Fibroblast of mammary gland (primary cell): ENCODE measurements at regions not wholly inside any gene's neighbourhood (a gene's known extent, or its start where the extent isn't known, plus 50 kb on each side); places are given as distances from the start of the nearest gene placed in this dataset.

Experiments
- DNase-seq: peaks from one replicate; pipeline ENCODE4 v3.0.0-alpha.2; 2010; ENCODE audit warnings: low read depth
- H3K4me3 ChIP-seq: 2 replicates; pipeline ENCODE4 v1.5.1; 2011; ENCODE audit warnings: low read depth, mild to moderate bottlenecking, low read length, moderate library complexity; ENCODE audit not compliant: control insufficient read depth
- TF ChIP-seq, protein P1 (sequence below): conservative IDR thresholded peaks from 2 replicates; pipeline ENCODE4 v1.5.1; 2011; ENCODE audit warnings: low read depth, low read length, inconsistent platforms; ENCODE audit not compliant: control insufficient read depth, insufficient read depth

DNA sequence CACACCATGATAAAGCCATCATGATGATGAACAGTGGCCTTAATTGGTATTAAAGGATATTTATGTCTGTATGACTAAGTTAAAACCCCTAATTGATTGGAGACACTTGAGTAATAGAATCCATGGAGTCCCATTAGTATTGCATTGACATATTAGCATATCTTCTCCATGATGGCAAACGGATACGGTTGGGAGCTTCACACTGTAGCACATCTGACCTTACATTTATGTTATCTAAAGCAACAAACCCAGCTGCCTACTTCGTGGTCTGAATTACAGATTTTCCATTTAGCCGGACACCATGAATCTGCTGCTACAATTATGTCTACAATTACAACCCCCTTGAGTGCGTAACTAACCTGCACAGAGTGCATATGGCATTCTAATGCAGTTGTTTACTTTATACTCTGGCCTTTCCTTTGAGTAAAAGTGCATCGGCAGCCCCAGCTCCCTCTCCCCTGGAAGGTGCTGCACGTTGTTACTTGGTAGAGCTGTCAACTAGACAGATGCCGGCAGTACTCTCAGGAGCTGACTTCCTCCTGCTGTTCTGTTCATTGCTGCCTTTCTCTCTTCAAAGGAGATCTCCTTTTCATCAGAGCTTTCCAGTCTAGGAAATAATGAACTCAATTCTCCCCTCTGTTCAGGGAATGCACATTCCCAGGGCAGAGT, 92.1 kb downstream of the LRRC30 start:
- H3K4me3 ChIP-seq = no peak overlapping the region
- DNase-seq = no peak
- TF ChIP-seq, protein P1, sequence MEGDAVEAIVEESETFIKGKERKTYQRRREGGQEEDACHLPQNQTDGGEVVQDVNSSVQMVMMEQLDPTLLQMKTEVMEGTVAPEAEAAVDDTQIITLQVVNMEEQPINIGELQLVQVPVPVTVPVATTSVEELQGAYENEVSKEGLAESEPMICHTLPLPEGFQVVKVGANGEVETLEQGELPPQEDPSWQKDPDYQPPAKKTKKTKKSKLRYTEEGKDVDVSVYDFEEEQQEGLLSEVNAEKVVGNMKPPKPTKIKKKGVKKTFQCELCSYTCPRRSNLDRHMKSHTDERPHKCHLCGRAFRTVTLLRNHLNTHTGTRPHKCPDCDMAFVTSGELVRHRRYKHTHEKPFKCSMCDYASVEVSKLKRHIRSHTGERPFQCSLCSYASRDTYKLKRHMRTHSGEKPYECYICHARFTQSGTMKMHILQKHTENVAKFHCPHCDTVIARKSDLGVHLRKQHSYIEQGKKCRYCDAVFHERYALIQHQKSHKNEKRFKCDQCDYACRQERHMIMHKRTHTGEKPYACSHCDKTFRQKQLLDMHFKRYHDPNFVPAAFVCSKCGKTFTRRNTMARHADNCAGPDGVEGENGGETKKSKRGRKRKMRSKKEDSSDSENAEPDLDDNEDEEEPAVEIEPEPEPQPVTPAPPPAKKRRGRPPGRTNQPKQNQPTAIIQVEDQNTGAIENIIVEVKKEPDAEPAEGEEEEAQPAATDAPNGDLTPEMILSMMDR = no peak

DNA sequence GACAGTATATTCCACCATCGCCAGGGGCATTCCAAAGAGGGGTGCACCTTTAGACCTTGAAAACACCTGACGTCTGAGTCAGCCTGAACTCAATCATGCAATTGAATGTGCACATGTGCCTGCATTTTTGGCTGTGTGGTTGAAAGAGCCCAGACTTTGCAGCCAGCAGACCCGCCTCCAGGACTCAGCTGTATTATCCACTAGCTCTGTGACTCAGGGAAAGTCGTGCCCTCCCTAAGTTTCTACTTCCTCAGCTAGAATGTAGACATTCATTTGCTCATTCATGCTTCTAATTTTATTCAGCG, 94.2 kb downstream of the LRRC30 start:
- TF ChIP-seq, protein P1 = no peak
- no peak for DNase-seq
- H3K4me3 ChIP-seq = no peak overlapping the region

DNA sequence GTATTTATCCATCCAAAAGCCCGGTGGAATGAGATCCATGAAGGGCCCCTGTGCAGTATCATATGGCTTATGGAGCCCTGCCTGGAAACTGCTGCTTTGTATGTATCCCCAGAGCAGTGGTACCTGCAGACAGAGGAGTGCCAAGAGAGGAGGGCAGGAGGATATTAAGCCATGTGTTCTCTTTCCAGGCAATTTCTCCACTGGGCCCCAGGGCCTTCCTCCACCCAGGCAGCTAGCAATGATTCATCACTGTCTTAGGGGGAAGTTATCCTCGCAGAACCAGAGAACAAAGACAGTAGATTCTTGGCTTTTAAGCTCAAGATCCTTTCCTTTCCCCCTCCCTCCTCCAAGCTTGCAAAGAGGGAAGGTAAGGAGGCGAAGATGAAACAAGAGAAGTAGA, 98.1 kb downstream of the LRRC30 start:
- no peak overlapping the region for H3K4me3 ChIP-seq
- no peak for DNase-seq
- TF ChIP-seq, protein P1 = no peak

DNA sequence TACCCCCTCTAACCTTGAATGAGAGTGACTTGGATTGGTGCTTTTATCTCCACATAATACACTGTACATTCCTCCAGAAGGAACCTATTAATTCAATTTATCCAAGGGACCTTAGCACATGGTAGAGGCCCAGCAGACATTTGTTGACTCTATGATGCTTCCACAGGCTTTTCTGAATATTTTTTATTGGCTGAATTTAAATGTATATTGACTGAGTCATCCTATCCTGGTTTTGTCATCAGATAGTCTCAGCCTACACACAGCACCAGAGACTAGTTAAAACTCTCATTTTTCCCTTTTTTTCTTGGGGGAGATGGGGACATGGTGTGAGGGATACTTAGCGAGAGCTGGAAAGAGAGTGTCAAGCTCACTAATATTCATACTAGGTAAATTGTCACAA, 101.6 kb downstream of the LRRC30 start:
- no peak overlapping the region for H3K4me3 ChIP-seq
- TF ChIP-seq, protein P1 = no peak
- no peak for DNase-seq

DNA sequence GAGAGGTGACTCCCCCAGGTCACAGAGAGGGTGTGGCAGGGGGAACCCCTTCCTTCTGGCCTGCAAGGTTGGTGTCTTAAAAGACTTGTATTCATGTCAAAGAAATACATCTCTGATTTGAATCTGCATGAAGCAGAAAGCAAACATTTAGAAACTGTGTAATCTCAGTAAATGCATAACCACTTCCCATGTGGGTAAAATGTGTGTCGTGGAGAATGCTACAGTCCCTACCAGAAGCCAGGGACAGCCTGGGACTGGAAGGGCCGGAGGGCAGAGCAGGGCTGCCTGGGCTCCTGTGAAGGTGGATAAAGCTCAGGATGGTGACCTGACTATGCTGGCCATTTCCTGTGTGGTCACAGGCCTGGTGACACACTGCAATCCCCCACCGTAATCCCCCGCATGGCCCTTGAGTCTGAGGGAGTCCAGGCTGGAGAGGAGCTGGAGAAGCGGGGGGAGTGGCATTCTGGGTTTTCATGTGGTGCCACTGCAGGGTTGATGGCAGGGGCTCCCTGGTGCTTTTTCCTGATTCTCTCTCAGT, 102.2 kb downstream of the LRRC30 start:
- no peak for DNase-seq
- no peak overlapping the region for H3K4me3 ChIP-seq
- TF ChIP-seq, protein P1 = no peak

DNA sequence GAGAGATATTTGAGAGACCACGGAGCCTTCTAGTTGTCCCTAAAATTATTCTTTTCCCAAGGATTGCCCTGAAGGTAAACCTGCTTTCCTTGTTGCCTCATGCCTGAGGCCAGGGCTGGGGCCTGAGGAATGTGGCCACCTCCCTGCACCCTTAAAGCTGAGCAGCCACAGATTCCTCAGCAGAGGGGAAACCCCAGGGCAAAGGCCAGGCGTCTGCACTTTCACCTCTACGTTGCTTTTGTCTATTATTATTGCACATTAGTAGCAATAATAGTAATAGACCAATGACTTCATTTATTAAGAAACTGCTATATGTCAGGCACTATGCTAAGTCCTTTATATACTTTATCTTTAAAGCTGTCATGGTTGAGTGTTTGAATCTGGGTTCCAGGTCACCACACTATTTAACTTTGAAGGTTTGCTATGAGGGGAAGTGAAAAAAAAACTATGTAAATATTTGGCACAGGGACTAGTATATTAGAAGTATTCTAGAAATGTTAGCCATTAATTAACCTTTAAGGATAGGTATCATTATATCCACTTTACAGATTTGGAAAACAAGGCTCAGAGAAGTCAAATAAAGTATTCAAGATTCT, 104.2 kb downstream of the LRRC30 start:
- H3K4me3 ChIP-seq = no peak overlapping the region
- no peak for DNase-seq
- TF ChIP-seq, protein P1 = no peak
